ELF-1 (cell line): ENCODE measurements at regions not wholly inside any gene's neighbourhood (a gene's known extent, or its start where the extent isn't known, plus 50 kb on each side); places are given as distances from the start of the nearest gene placed in this dataset.
"Not testable (repeated sequence)": the region's sequence is repeated elsewhere in the genome, so short reads cannot be mapped to it uniquely, and the experiment has no call there.

Experiments
- DNase-seq: peaks from one replicate; pipeline ENCODE4 v3.0.0-alpha.2; 2016; ENCODE audit warnings: low read depth, low spot score

DNA sequence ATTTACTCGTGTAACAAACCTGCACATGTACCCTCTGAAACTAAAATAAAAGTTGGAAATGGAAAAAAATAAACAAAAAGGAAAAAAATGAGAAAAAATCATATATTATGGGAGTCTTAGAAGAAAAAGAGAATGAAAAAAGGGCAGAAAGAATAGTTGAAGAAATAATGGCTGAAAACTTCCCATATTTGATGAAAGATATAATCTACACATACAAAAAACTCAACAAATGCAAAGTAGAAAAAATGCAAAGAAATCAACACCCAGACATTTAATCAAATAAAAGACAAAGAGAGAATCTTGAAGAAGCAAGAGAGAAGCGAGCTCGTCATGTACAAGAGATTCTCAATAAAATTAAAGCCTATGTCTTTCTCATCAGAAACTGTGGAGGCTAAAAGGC is 73.8 kb downstream of the SLC25A46 start:
- DNase-seq = no peak

DNA sequence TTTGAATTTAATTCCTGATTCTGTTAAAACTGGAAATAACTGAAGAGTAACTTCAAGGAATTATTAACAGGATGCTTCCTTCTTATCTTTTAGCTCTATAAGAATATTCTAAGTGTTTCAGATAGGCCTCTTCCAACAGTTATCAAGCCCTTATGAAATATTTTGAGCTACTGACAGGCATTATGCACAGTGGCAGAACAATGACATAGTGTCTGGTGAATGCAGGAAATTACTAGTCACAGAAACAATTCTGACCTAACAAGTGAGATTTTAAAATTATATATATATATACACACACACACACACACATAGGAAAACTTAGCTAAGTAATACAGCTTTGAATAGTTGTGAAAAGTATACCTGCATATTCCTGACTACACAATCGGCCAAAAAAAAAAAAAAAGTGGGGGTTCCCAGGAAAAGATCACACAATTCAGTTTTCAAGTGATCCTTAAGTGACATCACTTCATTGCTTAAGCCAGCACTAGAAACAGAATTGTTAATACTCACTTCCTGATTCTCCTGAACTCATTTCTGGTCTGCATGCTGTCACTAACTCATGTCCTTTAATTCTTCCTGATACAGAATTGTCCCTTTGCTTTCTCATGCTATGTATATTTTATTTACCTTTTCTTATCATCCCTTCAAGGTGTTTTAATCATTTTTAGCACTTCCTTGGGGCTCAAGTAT is 77.3 kb downstream of the SLC25A46 start:
- DNase-seq = no peak

DNA sequence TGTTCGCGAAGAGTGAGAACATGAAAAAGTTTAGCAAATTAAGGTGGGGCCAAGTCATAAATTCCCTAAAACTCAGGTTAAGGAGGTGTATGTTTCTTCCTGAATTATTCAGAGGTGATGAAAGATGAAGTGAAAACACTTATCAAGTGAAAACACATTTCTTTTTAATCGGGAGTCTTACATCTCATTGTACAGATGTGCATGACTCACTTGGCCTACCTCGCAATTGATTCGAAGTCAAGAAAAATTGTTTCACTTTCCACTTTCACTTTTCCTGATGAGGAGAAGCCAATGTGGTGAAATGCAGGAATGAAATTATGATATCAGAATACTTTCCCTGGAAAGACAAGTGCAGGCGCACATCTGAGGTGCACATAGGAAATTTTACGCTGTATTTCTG is 78.7 kb downstream of the SLC25A46 start:
- no peak for DNase-seq

DNA sequence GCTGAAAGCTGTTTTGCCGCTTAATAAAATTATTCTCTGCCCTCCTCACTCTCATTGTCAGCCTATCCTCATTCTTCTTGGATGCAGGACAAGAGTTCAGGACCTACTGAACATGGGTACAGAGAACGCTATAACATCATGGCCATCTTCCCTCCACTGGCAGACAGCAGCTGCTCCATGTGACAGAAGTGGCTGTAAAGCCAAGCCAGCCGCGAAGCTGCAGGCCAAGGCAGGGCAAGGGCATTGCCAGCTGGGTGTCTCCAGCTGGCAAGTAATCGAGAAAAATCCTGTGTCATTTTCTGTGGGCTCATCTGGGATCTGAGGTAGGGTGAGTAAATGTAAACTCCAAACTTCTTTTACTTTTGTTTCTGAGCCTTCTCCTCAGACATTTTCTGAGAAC is 84.8 kb downstream of the SLC25A46 start:
- no peak for DNase-seq

DNA sequence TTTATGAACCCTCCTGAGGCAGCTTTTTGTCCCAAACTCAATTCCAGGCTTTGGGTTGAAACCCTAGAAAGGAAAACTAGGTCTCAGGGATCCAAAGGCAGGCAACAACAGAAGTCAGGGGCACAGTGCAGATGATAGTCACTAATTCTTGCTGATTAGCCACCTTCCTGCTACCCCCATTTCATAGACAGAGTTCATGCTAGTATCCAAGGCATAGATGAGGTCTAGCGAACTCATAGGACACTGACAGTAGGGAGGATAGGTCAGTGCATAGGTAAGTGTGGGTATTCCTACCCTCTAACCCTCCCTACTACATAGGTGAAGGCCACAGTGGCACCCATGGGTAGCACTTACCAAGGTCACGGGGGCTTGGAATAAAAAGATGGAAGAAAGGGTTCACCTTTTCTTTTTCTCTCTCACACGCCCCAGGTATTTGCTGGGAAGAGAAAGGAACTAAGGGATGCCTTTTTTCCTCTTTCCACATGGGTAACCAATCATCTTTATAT is 86.2 kb downstream of the SLC25A46 start:
- DNase-seq = no peak

DNA sequence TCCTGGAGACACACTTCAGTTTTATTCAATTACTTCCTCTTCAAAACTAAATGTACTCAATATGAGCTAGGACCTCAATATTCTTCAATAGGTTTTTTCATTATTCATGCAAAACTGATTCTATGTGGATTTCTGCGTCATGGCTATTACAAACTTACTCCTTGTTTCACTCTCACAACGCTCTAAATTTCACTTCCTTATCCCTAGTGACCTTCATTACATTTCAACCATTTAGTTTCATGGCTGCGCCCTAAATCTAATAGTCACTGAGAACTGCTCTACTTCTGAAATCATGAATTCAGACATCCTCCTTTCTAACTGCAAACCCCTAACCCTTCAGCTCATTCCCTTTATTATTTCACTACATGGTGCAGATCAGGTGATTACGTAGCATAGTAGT is 93.9 kb downstream of the SLC25A46 start:
- no peak for DNase-seq

DNA sequence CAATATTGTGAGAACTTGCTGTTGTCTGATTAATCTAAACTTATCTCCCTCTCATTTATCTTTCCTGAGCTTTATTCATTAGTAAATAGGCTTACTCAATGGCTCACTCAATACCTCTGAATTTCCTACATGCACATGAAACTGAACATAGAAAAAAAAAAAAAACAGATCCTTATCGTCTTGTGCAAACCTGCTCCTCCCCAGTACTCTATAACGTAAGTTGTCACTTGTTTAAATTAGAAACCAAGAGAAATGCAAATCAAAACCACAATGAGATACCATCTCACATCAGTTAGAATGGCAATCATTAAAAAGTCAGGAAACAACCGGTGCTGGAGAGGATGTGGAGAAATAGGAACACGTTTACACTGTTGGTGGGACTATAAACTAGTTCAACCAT is 96.1 kb downstream of the SLC25A46 start:
- DNase-seq = not testable (repeated sequence)

DNA sequence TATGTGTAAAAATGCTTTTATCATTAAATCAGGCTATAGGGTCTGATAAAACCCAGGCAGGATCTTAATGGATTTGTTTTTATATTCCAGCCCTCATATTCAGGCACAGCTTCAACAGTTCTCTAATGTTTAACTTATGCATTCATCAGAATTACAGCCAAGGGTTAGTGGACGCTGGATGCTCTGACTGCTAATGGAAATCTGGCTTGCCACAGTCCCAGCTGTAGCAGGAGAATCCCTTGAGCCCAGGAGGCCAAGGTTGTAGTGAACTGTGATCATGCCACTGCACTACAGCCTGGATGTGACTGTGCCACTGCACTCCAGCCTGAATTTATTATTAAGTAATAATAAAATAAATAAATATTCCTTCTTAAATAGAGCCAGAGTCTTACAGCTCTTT is 98.0 kb downstream of the SLC25A46 start:
- DNase-seq = no peak

DNA sequence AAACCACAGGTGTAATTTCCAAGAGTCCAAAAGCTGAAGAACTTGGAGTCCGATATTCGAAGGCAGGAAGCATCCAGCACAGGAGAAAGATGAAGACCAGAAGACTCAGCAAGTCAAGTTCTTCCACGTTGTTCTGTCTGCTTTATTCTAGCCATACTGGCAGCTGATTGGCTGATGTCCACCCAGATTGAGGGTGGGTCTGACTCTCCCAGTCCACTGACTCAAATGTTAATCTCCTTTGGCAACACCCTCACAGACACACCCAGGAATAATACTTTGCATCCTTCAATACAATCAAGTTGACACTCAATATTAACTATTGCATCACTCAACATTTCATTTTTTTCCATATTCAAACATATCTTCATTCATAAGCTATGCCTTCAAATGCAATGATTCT is 99.5 kb downstream of the SLC25A46 start:
- not testable (repeated sequence) for DNase-seq

DNA sequence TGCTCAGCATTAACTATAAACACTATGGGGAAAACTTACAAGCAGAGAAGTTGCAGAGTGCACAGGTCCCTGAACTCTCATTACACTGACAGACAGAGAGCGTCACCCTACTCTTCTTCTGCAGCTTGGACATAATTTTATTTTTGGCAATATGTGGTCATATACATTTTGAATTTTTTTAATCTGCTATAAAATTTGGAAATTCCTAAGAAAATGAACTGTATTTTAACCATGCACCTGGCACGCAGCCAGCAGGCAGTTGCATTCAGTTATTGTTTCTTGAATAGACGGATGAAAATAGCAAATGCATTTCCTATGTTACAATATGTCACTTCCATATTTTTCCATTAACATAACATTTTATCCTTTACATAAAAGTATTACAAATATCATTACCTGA is 100.2 kb downstream of the SLC25A46 start:
- DNase-seq = no peak

DNA sequence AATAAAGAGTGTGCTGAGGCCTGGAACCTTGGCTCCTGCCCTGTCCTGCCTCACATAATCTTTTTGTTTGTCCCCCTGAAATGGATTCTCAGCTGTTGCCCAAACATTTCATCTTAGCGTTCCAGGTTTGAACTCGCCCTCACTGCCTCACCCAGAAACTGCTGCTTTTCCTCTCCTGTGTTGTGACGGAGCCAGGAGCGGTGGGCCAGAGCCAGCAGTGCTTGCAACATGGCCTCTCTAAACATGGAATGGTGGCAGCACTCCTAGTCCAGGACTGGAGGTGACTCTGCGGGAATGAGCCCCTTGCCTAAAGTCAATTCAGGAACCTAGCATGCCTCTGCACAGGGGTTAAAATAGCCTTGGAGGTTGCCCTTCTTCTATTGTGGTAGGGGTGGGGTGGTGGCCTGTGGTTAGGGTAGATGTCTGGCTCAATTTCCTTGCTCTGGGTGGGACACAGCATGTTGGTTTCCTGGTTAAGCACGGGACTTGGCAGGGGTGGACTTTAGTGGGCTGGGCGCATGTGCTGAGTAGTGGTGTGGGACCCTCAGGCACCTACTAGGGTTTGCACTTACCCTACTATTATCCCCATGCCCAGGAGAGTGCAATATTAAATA is 101.6 kb downstream of the SLC25A46 start:
- DNase-seq = no peak

DNA sequence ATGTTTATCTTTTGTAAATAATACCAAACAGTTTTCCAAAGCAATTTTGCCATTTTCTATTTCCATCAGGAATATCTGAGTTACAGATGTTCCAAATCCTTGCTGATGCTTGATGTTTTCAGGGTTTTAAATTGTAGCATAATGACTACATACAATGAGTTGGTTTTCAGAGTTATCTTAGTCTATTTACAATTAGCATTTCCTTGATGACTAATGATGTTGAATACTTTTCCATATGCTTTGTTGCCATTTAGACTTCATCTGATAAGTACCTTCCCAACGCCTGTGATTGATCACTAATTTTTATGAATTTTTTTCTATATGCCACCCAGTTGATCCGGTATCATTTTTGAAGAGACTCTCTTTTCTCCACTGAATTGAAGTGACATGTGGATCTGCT is 102.3 kb downstream of the SLC25A46 start:
- no peak for DNase-seq

DNA sequence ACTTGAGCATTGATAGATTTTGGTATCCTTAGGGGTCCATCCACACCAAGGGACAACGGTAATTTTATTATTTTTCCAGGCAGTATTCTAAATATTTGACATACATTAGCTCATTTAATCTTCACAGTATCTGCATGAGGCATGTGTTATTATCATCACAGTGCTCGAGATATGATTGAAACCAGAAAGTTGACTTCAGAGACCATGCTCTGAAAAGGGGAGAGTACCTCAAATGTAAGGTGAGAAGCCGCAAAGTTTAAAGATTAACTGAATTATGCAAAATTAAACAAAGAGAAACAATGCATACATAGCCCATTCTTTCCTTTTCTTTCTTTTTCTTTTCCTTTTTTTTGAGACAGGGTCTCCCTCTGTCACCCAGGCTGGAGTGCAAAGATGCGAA is 104.1 kb downstream of the SLC25A46 start:
- DNase-seq = no peak

DNA sequence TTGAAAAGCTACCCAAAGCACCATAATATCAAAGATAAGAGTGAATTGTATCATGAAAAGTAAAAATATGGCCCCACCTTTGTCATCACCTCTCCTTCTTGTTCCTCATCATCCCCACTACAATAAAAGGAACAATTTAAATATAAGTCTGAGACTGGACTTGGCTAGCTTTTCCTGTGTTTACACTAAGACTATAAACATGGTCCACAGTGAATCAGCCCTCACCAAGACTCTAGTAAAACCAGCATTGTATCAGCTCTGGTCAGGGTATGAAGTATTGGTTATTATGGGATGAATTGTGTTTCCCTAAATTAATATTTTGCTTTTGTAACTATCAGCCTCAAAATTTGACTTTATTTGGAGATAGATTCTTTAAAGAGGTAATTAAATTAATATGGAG is 105.4 kb downstream of the SLC25A46 start:
- DNase-seq = no peak

DNA sequence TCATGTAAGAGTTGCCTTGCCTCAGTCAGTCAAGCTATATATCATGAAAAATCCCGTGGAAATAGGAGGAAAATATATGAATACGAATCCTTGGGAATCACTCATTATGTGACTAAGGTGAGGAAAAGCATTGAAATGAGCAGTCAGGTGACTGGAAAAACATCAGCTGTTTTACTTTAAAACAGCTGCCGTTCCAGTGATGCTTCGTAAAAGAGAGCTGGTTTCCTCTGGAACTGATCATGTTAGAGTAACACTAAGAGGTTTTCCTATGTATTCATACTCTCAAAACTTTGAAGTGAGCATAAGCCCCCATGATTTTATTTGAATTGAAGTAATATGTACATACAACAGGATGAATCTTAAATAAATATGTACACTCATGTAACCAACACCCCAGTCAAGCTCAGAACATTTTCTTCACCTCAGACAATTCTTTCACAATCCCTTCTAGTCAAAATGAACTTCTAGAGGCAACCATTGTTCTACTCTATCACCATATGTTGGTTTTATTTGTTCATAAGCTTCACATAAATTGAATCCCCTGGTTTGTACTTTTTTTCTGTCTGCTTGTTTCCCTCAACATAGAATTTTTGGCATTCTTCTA is 107.7 kb downstream of the SLC25A46 start:
- no peak for DNase-seq

DNA sequence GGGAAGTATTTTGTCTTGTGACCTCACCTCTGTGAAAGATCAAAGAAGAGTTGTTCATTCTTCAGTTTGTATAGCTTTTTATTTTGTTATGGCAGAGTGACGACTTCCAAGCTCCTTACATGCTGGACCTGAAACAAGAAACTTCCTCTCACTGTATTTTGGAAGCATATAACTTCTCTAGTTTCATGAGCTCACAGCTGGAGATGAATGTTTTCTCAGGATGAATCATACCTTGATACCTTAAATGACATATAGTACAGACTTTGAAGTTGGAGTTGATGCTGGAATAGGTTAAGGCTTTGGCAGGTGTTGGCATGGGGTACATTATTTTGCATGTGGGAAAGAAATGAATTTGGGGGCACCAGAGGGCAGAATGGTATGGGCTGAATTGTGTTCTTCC is 112.5 kb downstream of the SLC25A46 start:
- DNase-seq = no peak

DNA sequence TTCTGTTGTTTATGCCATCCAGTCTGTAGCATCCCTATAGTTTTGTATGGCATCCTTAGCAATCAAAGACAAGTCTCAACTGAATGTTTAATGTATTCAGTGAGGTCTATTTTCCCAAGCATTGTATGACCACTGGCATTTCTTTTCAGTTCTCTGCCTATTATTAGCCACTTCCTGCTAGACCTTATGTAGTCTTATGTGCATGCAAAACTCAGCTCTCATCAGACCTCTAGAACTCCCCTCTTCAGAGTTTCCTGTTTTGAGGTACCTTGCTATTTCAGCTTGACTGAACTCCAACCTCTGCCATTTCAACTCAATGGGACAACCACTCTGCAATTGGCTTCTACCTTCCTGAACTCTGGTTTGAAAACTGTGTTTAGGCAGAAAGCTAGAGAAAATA is 113.2 kb downstream of the SLC25A46 start:
- no peak for DNase-seq

DNA sequence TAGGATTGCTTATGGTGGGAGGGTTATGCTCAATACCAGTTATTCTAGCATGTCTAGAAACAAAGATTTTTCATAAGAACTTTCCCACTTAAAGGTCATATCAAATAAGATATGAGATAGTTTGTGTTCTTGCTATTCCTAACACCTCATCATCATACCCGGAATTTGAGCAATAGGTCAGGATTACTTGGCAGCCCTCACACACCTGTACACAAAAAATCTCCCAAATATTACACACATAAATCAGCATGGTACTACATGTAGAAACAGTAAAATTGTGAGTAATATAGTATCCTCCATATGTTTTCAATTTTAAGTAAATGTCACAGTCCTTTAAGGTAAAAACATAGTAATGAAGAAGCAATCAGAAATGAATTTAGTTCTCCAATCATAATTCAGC is 113.7 kb downstream of the SLC25A46 start:
- no peak for DNase-seq

DNA sequence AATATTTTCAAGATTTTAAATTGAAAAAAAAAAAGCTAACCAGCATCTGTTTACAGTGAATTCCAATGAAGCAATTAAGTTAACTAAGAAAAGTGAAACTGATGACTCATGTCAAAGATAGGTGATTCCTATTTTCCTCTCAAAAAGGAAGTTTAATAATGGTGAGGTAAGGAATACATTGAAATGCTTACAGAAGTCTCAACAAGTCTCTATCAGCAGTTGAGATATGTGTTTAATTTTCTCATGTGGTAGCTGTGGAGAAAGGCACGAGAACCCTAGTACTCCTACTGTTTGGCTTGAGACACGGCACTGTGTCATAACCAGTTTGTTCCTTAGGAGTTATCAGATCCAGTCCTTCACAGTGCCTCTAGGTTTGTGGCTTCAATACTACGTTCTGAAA is 114.5 kb downstream of the SLC25A46 start:
- no peak for DNase-seq

DNA sequence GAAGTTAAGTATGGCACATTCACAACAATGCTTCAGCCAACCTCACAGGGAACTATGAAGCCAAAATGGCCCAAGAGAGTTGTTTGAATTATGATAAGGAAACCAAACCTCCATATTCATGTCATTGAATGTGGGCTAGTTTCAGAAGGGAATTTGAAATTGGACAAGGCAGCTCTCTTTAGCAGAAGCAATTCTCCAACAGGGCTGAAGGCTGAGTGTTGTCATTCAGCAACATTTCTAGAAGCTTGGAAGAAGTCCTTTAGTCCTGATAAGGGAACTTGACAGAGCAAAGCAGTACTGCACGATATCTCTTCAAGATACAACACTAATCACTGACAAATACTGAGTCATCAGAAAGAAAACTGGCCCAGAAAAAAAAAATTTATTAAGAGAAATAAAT is 115.4 kb downstream of the SLC25A46 start:
- DNase-seq = no peak

DNA sequence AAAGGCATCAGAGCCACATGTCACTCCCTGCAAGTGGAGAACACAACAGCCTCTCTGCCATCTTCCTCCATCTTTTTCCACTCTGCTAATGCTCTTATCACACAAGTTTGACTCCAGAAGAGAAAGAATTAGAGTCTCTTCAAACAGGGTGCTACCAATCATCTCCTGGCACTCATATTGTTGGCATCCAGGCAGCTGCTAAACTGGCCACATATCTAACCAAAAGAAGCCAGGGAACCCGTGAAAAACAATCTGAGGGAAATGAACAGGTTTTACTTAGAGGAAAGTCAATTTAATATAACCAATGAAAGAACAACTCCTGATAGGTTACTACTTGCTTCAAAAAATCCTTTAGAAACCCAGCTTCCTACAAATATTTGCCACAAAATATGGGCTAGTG is 117.2 kb downstream of the SLC25A46 start:
- no peak for DNase-seq

DNA sequence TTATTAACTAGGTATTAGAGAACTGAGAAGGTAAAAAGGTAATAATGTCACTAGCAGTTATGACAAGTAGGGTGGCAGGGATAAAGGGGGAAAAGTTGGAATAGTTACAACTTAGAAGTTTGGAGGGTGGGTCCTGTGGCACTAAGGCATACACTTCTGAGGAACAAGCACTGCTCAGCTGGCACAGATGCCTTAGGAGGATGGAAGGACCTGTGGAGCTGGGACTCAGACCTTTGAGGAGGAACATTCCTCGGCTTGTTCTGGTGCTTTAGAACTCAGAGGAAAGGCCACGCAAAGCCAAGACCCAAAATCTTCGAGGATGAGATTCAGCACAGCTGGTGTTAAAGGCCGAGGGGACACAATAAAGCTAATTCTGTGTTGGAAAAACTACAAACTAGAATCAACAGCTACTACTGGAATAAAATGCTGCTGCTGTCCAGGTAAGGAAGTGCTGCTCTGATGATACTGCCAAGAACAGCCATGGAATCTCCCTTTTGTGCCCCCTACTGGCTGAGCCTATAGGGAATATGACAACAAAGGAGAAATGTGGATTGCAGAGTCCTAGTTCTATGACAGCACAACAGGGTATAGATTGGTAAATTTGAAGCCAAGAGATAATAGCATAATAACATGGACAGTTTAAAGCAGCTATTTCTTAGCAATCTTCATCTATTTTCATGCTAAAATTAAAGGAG is 126.7 kb downstream of the SLC25A46 start:
- DNase-seq = peak; percentile 50

DNA sequence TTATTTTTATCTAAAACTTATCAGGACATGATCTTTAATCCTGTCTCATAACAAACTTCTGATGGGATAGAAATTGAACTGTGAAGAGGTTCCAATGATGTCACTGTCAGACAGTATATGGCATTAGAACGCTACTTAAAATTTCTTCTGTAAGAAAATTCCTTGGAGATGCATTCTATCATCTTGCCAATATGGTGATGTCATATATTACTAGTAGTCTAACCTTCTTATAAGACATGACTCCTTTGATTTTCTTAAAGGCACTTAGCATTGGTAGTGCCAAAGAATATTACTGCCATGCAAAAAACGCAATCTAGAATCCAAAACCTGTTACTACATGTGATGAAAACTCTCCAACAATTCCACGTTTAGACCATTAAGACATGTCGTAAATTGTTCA is 131.1 kb downstream of the SLC25A46 start:
- DNase-seq = no peak
